PC-3 (cell line): ENCODE measurements at regions not wholly inside any gene's neighbourhood (a gene's known extent, or its start where the extent isn't known, plus 50 kb on each side); places are given as distances from the start of the nearest gene placed in this dataset.
"Not testable (repeated sequence)": the region's sequence is repeated elsewhere in the genome, so short reads cannot be mapped to it uniquely, and the experiment has no call there.

ENCODE experiments used
- ATAC-seq: fragments of 200-7000 bp; cut with Tn5 transposase; 2 replicates; pipeline ENCODE4 v1.9.1; 2020; ENCODE audit warnings: mild to moderate bottlenecking, moderate library complexity
- BruUV-seq: library from RNA; stranded (reverse); fragments of 400-500 nt; replicated peaks from 2 replicates; lab custom pipeline; 2021; lab: Mats Ljungman, UMichigan
- CTCF ChIA-PET: fragments of 300-600 bp; sonication (Branson Sonifier 250); formaldehyde crosslinking; loops from one replicate; lab custom pipeline; 2022; ENCODE audit warnings: antibody characterized with exemption; lab: Charles Lee
- POLR2A ChIA-PET: fragments of 300-600 bp; sonication (Branson Sonifier 250); formaldehyde crosslinking; loops from one replicate; lab custom pipeline; 2022; ENCODE audit warnings: antibody characterized with exemption; ENCODE audit not compliant: unreplicated experiment; lab: Charles Lee
- DNase-seq: peaks from one replicate; pipeline ENCODE4 v3.0.0-alpha.2; 2015
- H2AFZ ChIP-seq: fragments of 300-600 bp; sonication (generic); 2 replicates; pipeline ENCODE4 v1.6.0; 2016; ENCODE audit warnings: antibody characterized with exemption, low read length
- H3F3A ChIP-seq: fragments of 300-600 bp; sonication (generic); one replicate; pipeline ENCODE4 v1.6.0; 2017; ENCODE audit warnings: antibody characterized with exemption, low read length, control low read depth, mild to moderate bottlenecking; ENCODE audit not compliant: unreplicated experiment
- H3K27ac ChIP-seq: fragments of 300-600 bp; sonication (generic); 2 replicates; pipeline ENCODE4 v1.5.1; 2016; ENCODE audit warnings: mild to moderate bottlenecking, low read length
- H3K27me3 ChIP-seq: fragments of 300-600 bp; sonication (generic); 2 replicates; pipeline ENCODE4 v1.6.1; 2016; ENCODE audit warnings: low read length, mixed read lengths
- H3K36me3 ChIP-seq: fragments of 300-600 bp; sonication (generic); 2 replicates; pipeline ENCODE4 v1.6.1; 2016; ENCODE audit warnings: low read depth, mixed run types, low read length, mixed read lengths
- H3K4me1 ChIP-seq: fragments of 300-600 bp; sonication (generic); 2 replicates; pipeline ENCODE4 v1.5.1; 2016; ENCODE audit warnings: low read length; ENCODE audit not compliant: insufficient read depth
- H3K4me2 ChIP-seq: fragments of 300-600 bp; sonication (generic); 2 replicates; pipeline ENCODE4 v1.6.0; 2016; ENCODE audit warnings: low read length
- H3K4me3 ChIP-seq: fragments of 300-600 bp; sonication (generic); 2 replicates; pipeline ENCODE4 v1.5.1; 2016; ENCODE audit warnings: mild to moderate bottlenecking, low read length, mixed read lengths
- H3K79me2 ChIP-seq: fragments of 300-600 bp; sonication (generic); 2 replicates; pipeline ENCODE4 v1.6.1; 2017; ENCODE audit warnings: low read length, mixed read lengths
- H3K9ac ChIP-seq: fragments of 300-600 bp; sonication (generic); 2 replicates; pipeline ENCODE4 v1.6.0; 2016; ENCODE audit warnings: mild to moderate bottlenecking, low read length
- H3K9me2 ChIP-seq: fragments of 300-600 bp; sonication (generic); replicated peaks from 2 replicates; pipeline ENCODE4 v1.6.1; 2016; ENCODE audit warnings: mixed run types, low read length, mixed read lengths
- H3K9me3 ChIP-seq: fragments of 300-600 bp; sonication (generic); 2 replicates; pipeline ENCODE4 v1.6.1; 2016; ENCODE audit warnings: low read length, mixed read lengths
- H4K20me1 ChIP-seq: fragments of 300-600 bp; sonication (generic); 2 replicates; pipeline ENCODE4 v1.6.1; 2016; ENCODE audit warnings: low read length, mixed read lengths
- EZH2 ChIP-seq: fragments of 300-600 bp; sonication (generic); IDR thresholded peaks from one replicate; pipeline ENCODE4 v1.6.1; 2017; ENCODE audit warnings: antibody characterized with exemption, mild to moderate bottlenecking, low read length; ENCODE audit not compliant: unreplicated experiment
- EZH2phosphoT487 ChIP-seq: fragments of 300-600 bp; sonication (generic); IDR thresholded peaks from 2 replicates; pipeline ENCODE4 v1.6.1; 2018; ENCODE audit warnings: mild to moderate bottlenecking, antibody characterized with exemption, low read length, borderline replicate concordance
- intact Hi-C: fragments of 100-400 bp; cut with micrococcal nuclease; formaldehyde crosslinking; loops from 2 replicates; pipeline ENCODE4 v1.9.0; 2023
- TF ChIP-seq, protein P1 (sequence below): fragments of 300-600 bp; sonication (generic); conservative IDR thresholded peaks from 2 replicates; pipeline ENCODE4 v1.5.1; 2017; ENCODE audit warnings: antibody characterized with exemption, low read depth, mild to moderate bottlenecking, low read length

DNA sequence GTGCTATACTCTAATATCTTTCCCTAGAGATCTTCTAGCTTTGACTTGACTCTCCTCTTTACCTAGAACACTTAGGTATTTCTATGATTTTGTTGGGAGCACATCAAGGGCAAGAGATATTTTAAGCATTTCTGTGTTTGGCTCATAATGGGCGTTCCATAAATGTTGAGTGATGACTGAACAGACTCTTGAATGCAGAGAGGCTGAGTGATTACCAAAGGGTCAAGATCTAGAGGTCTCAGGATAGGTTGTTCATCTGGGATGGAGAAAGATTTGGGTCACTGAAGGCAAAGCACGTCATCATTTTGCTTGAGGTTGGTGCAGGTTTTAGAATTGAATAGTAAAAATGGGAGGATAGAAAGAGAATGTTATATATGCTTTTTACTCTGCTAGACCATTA is 705.4 kb upstream of the B3GALT2 start:
- Histone ChIP-seq H3K4me3 (no peak overlapping the region), H3K36me3 (no peaks in the 10 kb centered on the region), H2AFZ (no peak overlapping the region), H4K20me1 (no peaks in the 10 kb centered on the region), H3K27me3 (no peaks in the 10 kb centered on the region), H3K9me2 (no peaks in the 10 kb centered on the region), H3K79me2 (no peaks in the 10 kb centered on the region), H3K4me1 (no peaks in the 10 kb centered on the region), H3K9ac (no peak overlapping the region), H3K27ac (no peak overlapping the region), H3K4me2 (no peak overlapping the region), H3F3A (no peaks in the 10 kb centered on the region), H3K9me3 (no peaks in the 10 kb centered on the region)
- TF ChIP-seq EZH2 (no peak), EZH2phosphoT487 (no peak)
- TF ChIP-seq, protein P1, sequence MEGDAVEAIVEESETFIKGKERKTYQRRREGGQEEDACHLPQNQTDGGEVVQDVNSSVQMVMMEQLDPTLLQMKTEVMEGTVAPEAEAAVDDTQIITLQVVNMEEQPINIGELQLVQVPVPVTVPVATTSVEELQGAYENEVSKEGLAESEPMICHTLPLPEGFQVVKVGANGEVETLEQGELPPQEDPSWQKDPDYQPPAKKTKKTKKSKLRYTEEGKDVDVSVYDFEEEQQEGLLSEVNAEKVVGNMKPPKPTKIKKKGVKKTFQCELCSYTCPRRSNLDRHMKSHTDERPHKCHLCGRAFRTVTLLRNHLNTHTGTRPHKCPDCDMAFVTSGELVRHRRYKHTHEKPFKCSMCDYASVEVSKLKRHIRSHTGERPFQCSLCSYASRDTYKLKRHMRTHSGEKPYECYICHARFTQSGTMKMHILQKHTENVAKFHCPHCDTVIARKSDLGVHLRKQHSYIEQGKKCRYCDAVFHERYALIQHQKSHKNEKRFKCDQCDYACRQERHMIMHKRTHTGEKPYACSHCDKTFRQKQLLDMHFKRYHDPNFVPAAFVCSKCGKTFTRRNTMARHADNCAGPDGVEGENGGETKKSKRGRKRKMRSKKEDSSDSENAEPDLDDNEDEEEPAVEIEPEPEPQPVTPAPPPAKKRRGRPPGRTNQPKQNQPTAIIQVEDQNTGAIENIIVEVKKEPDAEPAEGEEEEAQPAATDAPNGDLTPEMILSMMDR = no peak
- no TSS peak for BruUV-seq
- intact Hi-C loops = no loop called here
- ChIA-PET POLR2A (no interaction called here), CTCF (no interaction called here)
- no peak for DNase-seq
- no peak for ATAC-seq

DNA sequence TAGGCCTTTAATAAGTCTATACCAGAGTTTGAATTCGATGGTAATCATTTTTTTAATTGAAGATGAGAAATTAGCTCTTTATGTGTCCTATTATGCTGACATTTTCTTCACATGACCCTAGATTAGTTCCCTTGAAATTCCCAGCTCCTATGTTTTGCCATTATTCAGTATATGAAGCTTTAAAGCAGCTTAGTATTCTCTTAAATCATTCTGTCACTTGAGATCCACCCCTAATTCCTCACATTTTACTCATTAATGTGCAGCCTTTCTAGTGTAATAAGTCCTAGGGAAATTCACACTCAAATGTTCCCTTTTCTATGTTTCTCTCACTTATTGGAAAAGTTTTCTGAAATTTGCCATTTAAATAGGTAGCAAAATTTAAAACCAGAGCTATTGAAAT is 704.5 kb upstream of the B3GALT2 start:
- no peak overlapping the region for H3K4me2 ChIP-seq
- no peaks in the 10 kb centered on the region for H3K36me3 ChIP-seq
- no peaks in the 10 kb centered on the region for H3K27me3 ChIP-seq
- no TSS peak for BruUV-seq
- H3K9me2 ChIP-seq = no peaks in the 10 kb centered on the region
- H3K9ac ChIP-seq = no peak overlapping the region
- H3K9me3 ChIP-seq = no peaks in the 10 kb centered on the region
- no peaks in the 10 kb centered on the region for H3F3A ChIP-seq
- ChIA-PET POLR2A (no interaction called here), CTCF (no interaction called here)
- H3K27ac ChIP-seq = no peak overlapping the region
- no peak overlapping the region for H3K4me3 ChIP-seq
- ATAC-seq (no peak), DNase-seq (no peak)
- TF ChIP-seq, protein P1 = no peak
- no peak for TF ChIP-seq EZH2
- TF ChIP-seq EZH2phosphoT487 = no peak
- H4K20me1 ChIP-seq = no peaks in the 10 kb centered on the region
- H3K4me1 ChIP-seq = no peaks in the 10 kb centered on the region
- no peaks in the 10 kb centered on the region for H3K79me2 ChIP-seq
- intact Hi-C loops = no loop called here
- no peak overlapping the region for H2AFZ ChIP-seq

DNA sequence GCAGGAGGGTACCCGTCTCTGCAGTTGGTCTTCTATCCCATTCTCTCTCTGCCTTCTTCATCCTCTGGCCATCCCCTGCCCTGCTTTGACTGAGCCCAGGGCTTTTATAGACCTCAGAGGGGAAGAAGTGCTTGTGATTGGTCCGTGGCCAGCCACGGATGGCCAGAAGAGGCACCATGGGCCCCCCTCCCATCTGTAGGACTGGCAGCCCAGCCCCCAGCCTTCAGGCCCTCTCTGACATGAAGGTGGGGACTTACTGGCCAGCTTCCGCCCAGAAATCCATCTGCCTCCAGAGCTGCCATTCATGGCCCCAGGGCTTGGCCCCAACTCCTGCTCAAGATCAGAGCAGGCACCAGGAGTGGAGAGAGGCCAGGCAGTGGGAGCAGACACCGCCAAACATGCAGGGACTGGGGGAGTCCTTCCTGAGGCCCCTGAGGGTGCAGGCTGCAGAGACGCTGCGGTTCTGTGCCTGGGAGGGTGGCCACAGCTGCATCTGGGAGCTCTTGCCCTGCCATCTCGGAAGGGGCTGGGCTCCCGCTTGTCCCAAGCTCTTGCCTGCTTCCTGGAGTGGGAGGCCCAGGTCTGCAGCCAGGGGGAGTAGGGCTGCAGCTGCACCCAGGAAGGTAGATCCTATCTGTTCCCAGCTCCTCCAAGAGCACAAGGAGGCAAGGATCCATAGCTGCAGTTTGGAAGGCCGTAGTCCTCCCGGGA is 698.6 kb upstream of the B3GALT2 start:
- Histone ChIP-seq H3K9ac (no peak overlapping the region), H3K9me3 (no peaks in the 10 kb centered on the region), H4K20me1 (no peaks in the 10 kb centered on the region), H3K27ac (no peak overlapping the region), H3F3A (no peaks in the 10 kb centered on the region), H3K9me2 (no peaks in the 10 kb centered on the region), H2AFZ (no peak overlapping the region), H3K27me3 (no peaks in the 10 kb centered on the region), H3K4me1 (no peaks in the 10 kb centered on the region), H3K79me2 (no peaks in the 10 kb centered on the region), H3K36me3 (no peaks in the 10 kb centered on the region), H3K4me2 (no peak overlapping the region), H3K4me3 (no peak overlapping the region)
- ChIA-PET CTCF (no interaction called here), POLR2A (no interaction called here)
- TF ChIP-seq, protein P1 = no peak
- TF ChIP-seq EZH2phosphoT487 (no peak), EZH2 (no peak)
- DNase-seq = no peak
- no TSS peak for BruUV-seq
- intact Hi-C loops = no loop called here
- ATAC-seq = no peak

DNA sequence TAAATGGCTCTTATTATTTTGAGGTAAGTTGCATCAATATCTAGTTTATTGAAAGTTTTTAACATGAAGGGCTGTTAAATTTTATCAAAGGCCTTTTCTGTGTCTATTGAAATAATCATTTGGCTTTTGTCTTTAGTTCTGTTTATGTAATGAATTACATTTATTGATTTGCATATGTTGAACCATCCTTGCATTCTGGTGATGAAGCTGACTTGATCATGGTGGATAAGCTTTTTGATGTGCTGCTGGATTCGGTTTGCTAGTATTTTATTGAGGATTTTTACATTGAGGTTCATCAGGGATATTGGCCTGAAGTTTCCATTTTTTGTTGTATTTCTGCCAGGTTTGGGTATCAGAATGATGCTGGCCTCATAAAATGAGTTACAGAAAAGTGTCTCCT is 691.5 kb upstream of the B3GALT2 start:
- H3F3A ChIP-seq, H3K9me3 ChIP-seq, H3K4me3 ChIP-seq, POLR2A ChIA-PET, BruUV-seq, ATAC-seq, H3K79me2 ChIP-seq, H2AFZ ChIP-seq, H3K27me3 ChIP-seq, H3K36me3 ChIP-seq, H4K20me1 ChIP-seq, H3K9me2 ChIP-seq, DNase-seq, CTCF ChIA-PET, H3K9ac ChIP-seq, H3K4me1 ChIP-seq, intact Hi-C loops, H3K4me2 ChIP-seq, H3K27ac ChIP-seq: not testable (repeated sequence)
